Activated CD4-positive, alpha-beta memory T cell treated with anti-CD3 and anti-CD28 coated beads for 36 hours (primary cell): ENCODE measurements at regions not wholly inside any gene's neighbourhood (a gene's known extent, or its start where the extent isn't known, plus 50 kb on each side); places are given as distances from the start of the nearest gene placed in this dataset.

Experiments
- CTCF ChIA-PET: fragments of 350-600 bp; sonication (Branson Sonifier 250); formaldehyde crosslinking; loops from one replicate; lab custom pipeline; 2021; ENCODE audit warnings: antibody characterized with exemption, inconsistent platforms; lab: Charles Lee
- POLR2A ChIA-PET: fragments of 350-600 bp; sonication (Branson Sonifier 250); formaldehyde crosslinking; loops from one replicate; lab custom pipeline; 2021; ENCODE audit warnings: antibody characterized with exemption; lab: Charles Lee
- DNase-seq: peaks from one replicate; pipeline ENCODE4 v3.0.0-alpha.2; 2020
- H3K27ac Mint-ChIP-seq: one replicate; pipeline ENCODE4 v1.8.0; 2021; ENCODE audit warnings: mixed read lengths
- H3K27me3 Mint-ChIP-seq: one replicate; pipeline ENCODE4 v1.8.0; 2021; ENCODE audit warnings: mixed read lengths
- H3K36me3 Mint-ChIP-seq: one replicate; pipeline ENCODE4 v1.8.0; 2021; ENCODE audit warnings: mixed read lengths
- H3K4me1 Mint-ChIP-seq: one replicate; pipeline ENCODE4 v1.8.0; 2021; ENCODE audit warnings: low read depth, mixed read lengths
- H3K4me3 Mint-ChIP-seq: one replicate; pipeline ENCODE4 v1.8.0; 2021; ENCODE audit warnings: mild to moderate bottlenecking, mixed read lengths
- H3K9me3 Mint-ChIP-seq: one replicate; pipeline ENCODE4 v1.8.0; 2021; ENCODE audit warnings: mixed read lengths
- intact Hi-C: fragments of 100-400 bp; cut with micrococcal nuclease; formaldehyde crosslinking; loops from one replicate; pipeline ENCODE4 v1.15.1; 2023

- intact Hi-C loops, result no loop called here
- POLR2A ChIA-PET, result no interaction called here
- no peaks in the 10 kb centered on the region for H3K9me3 Mint-ChIP-seq
- H3K4me3 Mint-ChIP-seq, result no peak overlapping the region
- no peak for DNase-seq
- peaks cover 9% of the 10 kb centered on the region for H3K27me3 Mint-ChIP-seq
- CTCF ChIA-PET, result no interaction called here
- no peak overlapping the region for H3K27ac Mint-ChIP-seq
- H3K36me3 Mint-ChIP-seq, result no peaks in the 10 kb centered on the region
- no peaks in the 10 kb centered on the region for H3K4me1 Mint-ChIP-seq
Observed at GRCh38 chr3:45317710-45318109, 70.7 kb upstream of the LARS2 start.

- CTCF ChIA-PET, result no interaction called here
Observed at GRCh38 chr3:45318689-45319088, 69.7 kb upstream of the LARS2 start.

GRCh38 chr3:45319231-45319995 is 69.0 kb upstream of the LARS2 start:
- H3K36me3 Mint-ChIP-seq, result no peaks in the 10 kb centered on the region
- H3K27ac Mint-ChIP-seq, result no peak overlapping the region
- intact Hi-C loops, result no loop called here
- CTCF ChIA-PET, result no interaction called here
- POLR2A ChIA-PET, result no interaction called here
- no peak overlapping the region for H3K4me3 Mint-ChIP-seq
- H3K27me3 Mint-ChIP-seq, result no peaks in the 10 kb centered on the region
- no peaks in the 10 kb centered on the region for H3K9me3 Mint-ChIP-seq
- DNase-seq, result no peak
- H3K4me1 Mint-ChIP-seq, result no peaks in the 10 kb centered on the region

More at GRCh38 chr3:45318689-45319088, 69.7 kb upstream of the LARS2 start:
- no peaks in the 10 kb centered on the region for H3K4me1 Mint-ChIP-seq
- no peak overlapping the region for H3K4me3 Mint-ChIP-seq
- H3K36me3 Mint-ChIP-seq, result no peaks in the 10 kb centered on the region
- no peak for DNase-seq
- intact Hi-C loops, result no loop called here
- H3K27me3 Mint-ChIP-seq, result peaks cover under 1% of the 10 kb centered on the region
- POLR2A ChIA-PET, result no interaction called here
- no peaks in the 10 kb centered on the region for H3K9me3 Mint-ChIP-seq
- no peak overlapping the region for H3K27ac Mint-ChIP-seq

GRCh38 chr3:45319996-45320305 is 68.4 kb upstream of the LARS2 start:
- no peaks in the 10 kb centered on the region for H3K36me3 Mint-ChIP-seq
- H3K27me3 Mint-ChIP-seq, result no peaks in the 10 kb centered on the region
- no peak overlapping the region for H3K27ac Mint-ChIP-seq
- no peaks in the 10 kb centered on the region for H3K9me3 Mint-ChIP-seq
- no peaks in the 10 kb centered on the region for H3K4me1 Mint-ChIP-seq
- intact Hi-C loops, result no loop called here
- DNase-seq, result no peak
- POLR2A ChIA-PET, result no interaction called here
- CTCF ChIA-PET, result no interaction called here
- H3K4me3 Mint-ChIP-seq, result no peak overlapping the region

GRCh38 chr3:45320986-45321385 is 67.4 kb upstream of the LARS2 start:
- ChIA-PET POLR2A (no interaction called here), CTCF (no interaction called here)
- no peak for DNase-seq
- Mint-ChIP-seq H3K36me3 (no peaks in the 10 kb centered on the region), H3K9me3 (no peaks in the 10 kb centered on the region), H3K4me1 (no peaks in the 10 kb centered on the region), H3K4me3 (no peak overlapping the region), H3K27me3 (peaks cover 2% of the 10 kb centered on the region), H3K27ac (no peak overlapping the region)
- intact Hi-C loops, result no loop called here

GRCh38 chr3:45321607-45322391 is 66.6 kb upstream of the LARS2 start:
- H3K27ac Mint-ChIP-seq, result no peak overlapping the region
- H3K4me1 Mint-ChIP-seq, result no peaks in the 10 kb centered on the region
- no peaks in the 10 kb centered on the region for H3K36me3 Mint-ChIP-seq
- ChIA-PET CTCF (interaction anchor here (0.6 kb wide), 1 partner anchor 528 kb away, joined by 3 read pairs; no protein-coding TSS in a partner anchor), POLR2A (no interaction called here)
- H3K9me3 Mint-ChIP-seq, result no peaks in the 10 kb centered on the region
- DNase-seq, result no peak
- peaks cover 4% of the 10 kb centered on the region for H3K27me3 Mint-ChIP-seq
- intact Hi-C loops, result no loop called here
- no peak overlapping the region for H3K4me3 Mint-ChIP-seq

- no peak overlapping the region for H3K4me3 Mint-ChIP-seq
- CTCF ChIA-PET, result no interaction called here
- no peak for DNase-seq
- POLR2A ChIA-PET, result no interaction called here
- intact Hi-C loops, result no loop called here
- no peaks in the 10 kb centered on the region for H3K9me3 Mint-ChIP-seq
- no peaks in the 10 kb centered on the region for H3K4me1 Mint-ChIP-seq
- peaks cover 4% of the 10 kb centered on the region for H3K27me3 Mint-ChIP-seq
- H3K27ac Mint-ChIP-seq, result no peak overlapping the region
- no peaks in the 10 kb centered on the region for H3K36me3 Mint-ChIP-seq
Observed at GRCh38 chr3:45322616-45323015, 65.8 kb upstream of the LARS2 start.

- CTCF ChIA-PET, result no interaction called here
- POLR2A ChIA-PET, result no interaction called here
Observed at GRCh38 chr3:45325676-45326075, 62.7 kb upstream of the LARS2 start.

GRCh38 chr3:45329761-45330305 is 58.5 kb upstream of the LARS2 start:
- intact Hi-C loops, result no loop called here
- POLR2A ChIA-PET, result no interaction called here
- H3K27ac Mint-ChIP-seq, result no peak overlapping the region
- H3K9me3 Mint-ChIP-seq, result no peaks in the 10 kb centered on the region
- no peaks in the 10 kb centered on the region for H3K36me3 Mint-ChIP-seq
- H3K27me3 Mint-ChIP-seq, result peaks cover 17% of the 10 kb centered on the region
- CTCF ChIA-PET, result interaction anchor here (0.6 kb wide), 1 partner anchor 289 kb away, joined by 3 read pairs; no protein-coding TSS in a partner anchor
- no peaks in the 10 kb centered on the region for H3K4me1 Mint-ChIP-seq
- DNase-seq, result no peak
- H3K4me3 Mint-ChIP-seq, result no peak overlapping the region

More at GRCh38 chr3:45325676-45326075, 62.7 kb upstream of the LARS2 start:
- Mint-ChIP-seq H3K27me3 (peaks cover 13% of the 10 kb centered on the region), H3K36me3 (no peaks in the 10 kb centered on the region), H3K27ac (no peak overlapping the region), H3K9me3 (no peaks in the 10 kb centered on the region), H3K4me1 (no peaks in the 10 kb centered on the region), H3K4me3 (no peak overlapping the region)
- intact Hi-C loops, result no loop called here
- DNase-seq, result no peak

GRCh38 chr3:45330510-45331295 is 57.7 kb upstream of the LARS2 start:
- Mint-ChIP-seq H3K27ac (no peak overlapping the region), H3K4me3 (no peak overlapping the region), H3K36me3 (no peaks in the 10 kb centered on the region), H3K27me3 (peaks cover 23% of the 10 kb centered on the region), H3K4me1 (no peaks in the 10 kb centered on the region), H3K9me3 (no peaks in the 10 kb centered on the region)
- intact Hi-C loops, result no loop called here
- POLR2A ChIA-PET, result no interaction called here
- CTCF ChIA-PET, result no interaction called here
- DNase-seq, result no peak

- ChIA-PET POLR2A (no interaction called here), CTCF (no interaction called here)
- Mint-ChIP-seq H3K9me3 (no peaks in the 10 kb centered on the region), H3K36me3 (no peaks in the 10 kb centered on the region), H3K27me3 (peaks cover 21% of the 10 kb centered on the region), H3K4me1 (no peaks in the 10 kb centered on the region), H3K27ac (no peak overlapping the region), H3K4me3 (no peak overlapping the region)
- intact Hi-C loops, result no loop called here
- no peak for DNase-seq
Observed at GRCh38 chr3:45332493-45332892, 55.9 kb upstream of the LARS2 start.

- Mint-ChIP-seq H3K36me3 (no peaks in the 10 kb centered on the region), H3K4me3 (no peak overlapping the region), H3K4me1 (no peaks in the 10 kb centered on the region), H3K9me3 (no peaks in the 10 kb centered on the region), H3K27me3 (peaks cover 22% of the 10 kb centered on the region), H3K27ac (no peak overlapping the region)
- ChIA-PET POLR2A (no interaction called here), CTCF (interaction anchor here (1.1 kb wide), 1 partner anchor 10 kb away, joined by 3 read pairs; no protein-coding TSS in a partner anchor)
- DNase-seq, result no peak
- intact Hi-C loops, result no loop called here
Observed at GRCh38 chr3:45332901-45333407, 55.4 kb upstream of the LARS2 start.
